ENCODE measurements at regions not wholly inside any gene's neighbourhood (a gene's known extent, or its start where the extent isn't known, plus 50 kb on each side); places are given as distances from the start of the nearest gene placed in this dataset.

- no peak overlapping the region for H3K27ac Mint-ChIP-seq
- H3K4me3 ChIP-seq (ENCODE audit: low read length): no peak overlapping the region
- H3K27ac ChIP-seq (ENCODE audit: low read length): no peak overlapping the region
- no peak for ATAC-seq
- H3K4me1 Mint-ChIP-seq: no peaks in the 10 kb centered on the region
- no peak for TF ChIP-seq CTCF (IDR thresholded peaks at IDR 0.05)
- no peak for DNase-seq
- H3K4me1 ChIP-seq (ENCODE audit: control insufficient read depth, insufficient read depth, low read length): no peaks in the 10 kb centered on the region
- peaks cover 11 to 12% of the 10 kb centered on the region in 2 donors for H3K9me3 Mint-ChIP-seq
- no peaks in the 10 kb centered on the region for H3K36me3 Mint-ChIP-seq
- WGBS (ENCODE audit: insufficient coverage): 36% methylated on average over 5 of the region's 6 CpGs
- H3K36me3 ChIP-seq (ENCODE audit: control insufficient read depth, insufficient read depth, low read length): no peaks in the 10 kb centered on the region
- H3K27me3 Mint-ChIP-seq (ENCODE audit: low read depth in 2 of 2): no peaks in the 10 kb centered on the region
- no peak overlapping the region for H3K4me3 Mint-ChIP-seq
- no peaks in the 10 kb centered on the region for H3K27me3 ChIP-seq (ENCODE audit: control insufficient read depth, insufficient read depth, low read length)
- peaks cover 7% of the 10 kb centered on the region for H3K9me3 ChIP-seq (ENCODE audit: control insufficient read depth, insufficient read depth, low read length)
- intact Hi-C loops (cut with micrococcal nuclease): no loop called here
Measured at GRCh38 chr10:57786850-57787750, 480.6 kb downstream of the IPMK start.

GRCh38 chr10:57786331-57786730 lies 481.4 kb downstream of the IPMK start:
- Mint-ChIP-seq H3K4me3 (no peak overlapping the region), H3K27ac (no peak overlapping the region), H3K4me1 (no peaks in the 10 kb centered on the region), H3K9me3 (peaks cover 16% of the 10 kb centered on the region in 2 donors), H3K36me3 (no peaks in the 10 kb centered on the region), H3K27me3 (ENCODE audit: low read depth in 2 of 2) (no peaks in the 10 kb centered on the region)
- ATAC-seq (no peak), DNase-seq (no peak)
- Histone ChIP-seq H3K36me3 (ENCODE audit: control insufficient read depth, insufficient read depth, low read length) (no peaks in the 10 kb centered on the region), H3K4me1 (ENCODE audit: control insufficient read depth, insufficient read depth, low read length) (no peaks in the 10 kb centered on the region), H3K27me3 (ENCODE audit: control insufficient read depth, insufficient read depth, low read length) (no peaks in the 10 kb centered on the region), H3K27ac (ENCODE audit: low read length) (no peak overlapping the region), H3K4me3 (ENCODE audit: low read length) (no peak overlapping the region), H3K9me3 (ENCODE audit: control insufficient read depth, insufficient read depth, low read length) (peaks cover 7% of the 10 kb centered on the region)
- WGBS (ENCODE audit: insufficient coverage): 40% methylated on average over 1 of the region's 1 CpG
- TF ChIP-seq CTCF (IDR thresholded peaks at IDR 0.05): no peak
- intact Hi-C loops (cut with micrococcal nuclease): no loop called here

GRCh38 chr10:57785546-57785945 lies 482.1 kb downstream of the IPMK start:
- Mint-ChIP-seq H3K27me3 (ENCODE audit: low read depth in 2 of 2) (no peaks in the 10 kb centered on the region), H3K4me3 (no peak overlapping the region), H3K9me3 (peaks cover 16 to 17% of the 10 kb centered on the region in 2 donors), H3K4me1 (no peaks in the 10 kb centered on the region), H3K27ac (no peak overlapping the region), H3K36me3 (no peaks in the 10 kb centered on the region)
- no peak for DNase-seq
- no peak for ATAC-seq
- Histone ChIP-seq H3K27ac (ENCODE audit: low read length) (no peak overlapping the region), H3K27me3 (ENCODE audit: control insufficient read depth, insufficient read depth, low read length) (no peaks in the 10 kb centered on the region), H3K4me1 (ENCODE audit: control insufficient read depth, insufficient read depth, low read length) (no peaks in the 10 kb centered on the region), H3K9me3 (ENCODE audit: control insufficient read depth, insufficient read depth, low read length) (peaks cover 7% of the 10 kb centered on the region), H3K4me3 (ENCODE audit: low read length) (no peak overlapping the region), H3K36me3 (ENCODE audit: control insufficient read depth, insufficient read depth, low read length) (no peaks in the 10 kb centered on the region)
- intact Hi-C loops (cut with micrococcal nuclease): no loop called here
- 95% methylated on average over 2 of the region's 2 CpGs for WGBS (ENCODE audit: insufficient coverage)
- TF ChIP-seq CTCF (IDR thresholded peaks at IDR 0.05): no peak

- 88% methylated on average over 3 of the region's 3 CpGs for WGBS (ENCODE audit: insufficient coverage)
- Mint-ChIP-seq H3K4me3 (no peak overlapping the region), H3K9me3 (peaks cover 17 to 18% of the 10 kb centered on the region in 2 donors), H3K27ac (no peak overlapping the region), H3K36me3 (no peaks in the 10 kb centered on the region), H3K4me1 (no peaks in the 10 kb centered on the region), H3K27me3 (ENCODE audit: low read depth in 2 of 2) (no peaks in the 10 kb centered on the region)
- no peak for TF ChIP-seq CTCF (IDR thresholded peaks at IDR 0.05)
- no peak for DNase-seq
- peaks cover 7% of the 10 kb centered on the region for H3K9me3 ChIP-seq (ENCODE audit: control insufficient read depth, insufficient read depth, low read length)
- no peak overlapping the region for H3K27ac ChIP-seq (ENCODE audit: low read length)
- no peak for ATAC-seq
- H3K4me1 ChIP-seq (ENCODE audit: control insufficient read depth, insufficient read depth, low read length): no peaks in the 10 kb centered on the region
- H3K4me3 ChIP-seq (ENCODE audit: low read length): no peak overlapping the region
- intact Hi-C loops (cut with micrococcal nuclease): no loop called here
- H3K36me3 ChIP-seq (ENCODE audit: control insufficient read depth, insufficient read depth, low read length): no peaks in the 10 kb centered on the region
- H3K27me3 ChIP-seq (ENCODE audit: control insufficient read depth, insufficient read depth, low read length): no peaks in the 10 kb centered on the region
Measured at GRCh38 chr10:57785068-57785467, 482.6 kb downstream of the IPMK start.
